Breast epithelium (tissue), 3 donors: ENCODE measurements at regions not wholly inside any gene's neighbourhood (a gene's known extent, or its start where the extent isn't known, plus 50 kb on each side); places are given as distances from the start of the nearest gene placed in this dataset.

Experiments
- CTCF ChIP-seq, 3 donors: fragments of 450-650 bp; IDR thresholded peaks; one replicate each; pipeline ENCODE4 v1.5.1; 2016 to 2017; ENCODE audit warnings: antibody characterized with exemption in 3 of 3, mild to moderate bottlenecking in 3 of 3, moderate library complexity in 3 of 3
- POLR2A ChIP-seq: fragments of 450-650 bp; IDR thresholded peaks from one replicate; pipeline ENCODE4 v1.6.1; 2016; ENCODE audit warnings: antibody characterized with exemption, mild to moderate bottlenecking, moderate library complexity

- TF ChIP-seq POLR2A (no peak), CTCF (IDR thresholded peaks at IDR 0.05) (no peak)
Measured at GRCh38 chr22:48118654-48119053, 1356.2 kb downstream of the TBC1D22A start.
